ENCODE measurements at regions not wholly inside any gene's neighbourhood (a gene's known extent, or its start where the extent isn't known, plus 50 kb on each side); places are given as distances from the start of the nearest gene placed in this dataset.

DNA sequence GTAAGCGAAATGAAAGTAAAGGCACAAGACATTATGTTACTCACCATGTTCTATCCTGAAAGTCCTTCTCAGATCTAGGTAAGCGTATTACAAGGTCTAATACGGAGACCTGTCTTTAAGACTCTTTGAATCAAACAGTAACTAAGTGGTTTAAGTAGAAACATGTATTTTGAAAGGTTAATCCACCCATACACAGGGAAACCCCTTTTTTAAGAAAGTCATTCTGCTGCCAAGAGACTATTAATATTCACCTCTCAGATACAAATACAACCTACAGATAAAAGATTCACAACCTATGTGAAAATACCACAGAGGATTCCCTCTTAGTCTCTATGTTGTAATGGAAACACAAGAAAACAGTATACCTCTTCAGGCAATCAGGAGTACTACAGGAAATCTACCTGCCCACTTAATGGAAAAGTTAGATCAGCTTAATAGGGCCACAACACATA, 63.2 kb upstream of the TNIP3 start:
- peak; percentile 10 for DNase-seq (ENCODE audit: low spot score)

GRCh38 chr4:121226362-121226761, 62.2 kb upstream of the TNIP3 start:
- no peak for DNase-seq (ENCODE audit: low spot score)

GRCh38 chr4:121221608-121222007, 57.5 kb upstream of the TNIP3 start:
- DNase-seq (ENCODE audit: low spot score), result no peak

DNA sequence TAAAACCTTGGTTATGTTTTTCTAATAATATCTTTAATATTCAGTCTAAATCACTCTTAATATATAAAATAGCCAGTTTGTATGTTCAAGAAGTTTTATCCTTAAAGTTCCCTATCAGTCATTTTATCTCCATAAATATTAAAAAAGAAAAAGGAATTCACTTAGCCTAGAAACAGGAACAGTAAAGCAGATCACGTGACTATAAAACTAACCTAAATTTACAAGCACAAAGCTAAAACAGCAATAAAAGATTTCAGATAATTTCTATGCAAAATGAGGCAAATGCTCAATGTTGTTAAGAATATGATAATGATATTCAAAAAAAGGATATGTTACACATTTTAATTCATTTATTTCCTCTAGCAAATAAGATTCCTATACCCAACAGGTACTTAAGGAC, 57.1 kb upstream of the TNIP3 start:
- no peak for DNase-seq (ENCODE audit: low spot score)

DNA sequence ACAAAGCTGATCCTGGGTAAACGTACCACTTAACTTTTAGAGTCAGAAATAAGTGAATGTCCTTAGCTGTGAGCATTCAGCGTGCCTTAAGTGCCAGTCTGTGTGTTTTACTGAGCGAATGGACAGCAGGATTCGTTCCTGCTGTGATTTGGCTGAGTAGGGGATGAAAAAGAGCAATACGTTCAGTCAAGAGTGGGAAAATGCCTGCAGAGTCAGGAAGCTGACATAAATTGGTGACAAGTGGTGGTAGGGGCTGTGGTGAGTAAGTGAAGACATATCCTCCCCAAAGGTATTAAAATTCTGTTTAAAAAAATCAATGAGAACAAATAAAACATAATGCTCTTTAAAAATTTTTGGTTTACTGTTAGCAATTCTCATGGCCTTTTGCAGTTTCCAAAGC, 56.6 kb upstream of the TNIP3 start:
- DNase-seq (ENCODE audit: low spot score), result no peak

GRCh38 chr4:121219227-121219626, 55.1 kb upstream of the TNIP3 start:
- DNase-seq (ENCODE audit: low spot score), result no peak

GRCh38 chr4:121217351-121217750, 53.2 kb upstream of the TNIP3 start:
- no peak for DNase-seq (ENCODE audit: low spot score)

GRCh38 chr4:121216461-121216860, 52.3 kb upstream of the TNIP3 start:
- DNase-seq (ENCODE audit: low spot score), result no peak

DNA sequence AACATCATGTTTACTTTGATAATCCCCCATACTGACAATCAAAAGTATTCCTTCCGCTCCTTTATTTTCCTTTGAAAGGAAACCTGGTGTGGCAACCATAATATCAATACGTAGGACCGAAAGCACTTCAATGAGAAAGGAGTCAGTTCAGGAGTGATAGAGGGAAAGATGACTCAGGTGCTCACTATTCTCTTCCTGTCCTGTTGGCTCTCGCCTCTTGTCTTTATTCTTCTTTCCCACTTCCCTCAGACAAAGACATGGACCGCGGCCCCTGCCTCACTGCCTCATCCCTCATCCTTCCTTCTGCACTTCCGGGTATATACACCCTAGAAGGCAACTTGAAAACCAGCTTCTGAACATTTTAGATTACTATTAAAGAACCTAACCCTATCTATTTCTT, 49.8 kb upstream of the TNIP3 start:
- no peak for DNase-seq (ENCODE audit: low spot score)
